ENCODE measurements at regions not wholly inside any gene's neighbourhood (a gene's known extent, or its start where the extent isn't known, plus 50 kb on each side); places are given as distances from the start of the nearest gene placed in this dataset.

GRCh38 chr1:175824079-175824478 lies 80.7 kb upstream of the TNR start:
- no peaks in the 10 kb centered on the region for H3K9me3 ChIP-seq (ENCODE audit: control insufficient read depth, insufficient read depth, low read depth, low read length)
- ChIA-PET POLR2A (no interaction called here), CTCF (interaction anchor here (1.0 kb wide), 2 partner anchors 9 to 78 kb away, joined by 3 to 4 read pairs; no protein-coding TSS in a partner anchor)
- no peak for TF ChIP-seq ZNF202 (tag by site-specific recombination; IDR thresholded peaks at IDR 0.05; ENCODE audit: borderline replicate concordance)
- TF ChIP-seq ZNF549 (tag by site-specific recombination; IDR thresholded peaks at IDR 0.05) = no peak
- TF ChIP-seq, protein P1, sequence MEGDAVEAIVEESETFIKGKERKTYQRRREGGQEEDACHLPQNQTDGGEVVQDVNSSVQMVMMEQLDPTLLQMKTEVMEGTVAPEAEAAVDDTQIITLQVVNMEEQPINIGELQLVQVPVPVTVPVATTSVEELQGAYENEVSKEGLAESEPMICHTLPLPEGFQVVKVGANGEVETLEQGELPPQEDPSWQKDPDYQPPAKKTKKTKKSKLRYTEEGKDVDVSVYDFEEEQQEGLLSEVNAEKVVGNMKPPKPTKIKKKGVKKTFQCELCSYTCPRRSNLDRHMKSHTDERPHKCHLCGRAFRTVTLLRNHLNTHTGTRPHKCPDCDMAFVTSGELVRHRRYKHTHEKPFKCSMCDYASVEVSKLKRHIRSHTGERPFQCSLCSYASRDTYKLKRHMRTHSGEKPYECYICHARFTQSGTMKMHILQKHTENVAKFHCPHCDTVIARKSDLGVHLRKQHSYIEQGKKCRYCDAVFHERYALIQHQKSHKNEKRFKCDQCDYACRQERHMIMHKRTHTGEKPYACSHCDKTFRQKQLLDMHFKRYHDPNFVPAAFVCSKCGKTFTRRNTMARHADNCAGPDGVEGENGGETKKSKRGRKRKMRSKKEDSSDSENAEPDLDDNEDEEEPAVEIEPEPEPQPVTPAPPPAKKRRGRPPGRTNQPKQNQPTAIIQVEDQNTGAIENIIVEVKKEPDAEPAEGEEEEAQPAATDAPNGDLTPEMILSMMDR (tag by site-specific recombination; IDR thresholded peaks at IDR 0.05) = 0 out of 2 replicates have a peak, but pooled peaks have one; percentile 16
- H3K27ac ChIP-seq (ENCODE audit: extremely low read depth, low read depth, low read length) = no peak overlapping the region
- no peaks in the 10 kb centered on the region for H3K4me1 ChIP-seq (ENCODE audit: control insufficient read depth, insufficient read depth, low read length)
- H3K36me3 ChIP-seq (ENCODE audit: control insufficient read depth in 2 of 2, insufficient read depth in 1 of 2, low read length in 2 of 2) = no peaks in the 10 kb centered on the region
- no peak overlapping the region for H3K4me3 ChIP-seq (ENCODE audit: low read depth, low read length)

GRCh38 chr1:175823406-175823805 lies 80.0 kb upstream of the TNR start:
- ChIA-PET POLR2A (no interaction called here), CTCF (interaction anchor here (1.0 kb wide), 2 partner anchors 8 to 77 kb away, joined by 3 to 4 read pairs; no protein-coding TSS in a partner anchor)
- no peak overlapping the region for H3K27ac ChIP-seq (ENCODE audit: extremely low read depth, low read depth, low read length)
- TF ChIP-seq EGR2 (tag by site-specific recombination; IDR thresholded peaks at IDR 0.05; ENCODE audit: low read depth) (no peak), ZNF10 (tag by site-specific recombination; IDR thresholded peaks at IDR 0.05) (no peak)
- no peaks in the 10 kb centered on the region for H3K9me3 ChIP-seq (ENCODE audit: control insufficient read depth, insufficient read depth, low read depth, low read length)
- no peaks in the 10 kb centered on the region for H3K36me3 ChIP-seq (ENCODE audit: control insufficient read depth in 2 of 2, insufficient read depth in 1 of 2, low read length in 2 of 2)
- H3K4me1 ChIP-seq (ENCODE audit: control insufficient read depth, insufficient read depth, low read length) = no peaks in the 10 kb centered on the region
- H3K4me3 ChIP-seq (ENCODE audit: low read depth, low read length) = no peak overlapping the region

DNA sequence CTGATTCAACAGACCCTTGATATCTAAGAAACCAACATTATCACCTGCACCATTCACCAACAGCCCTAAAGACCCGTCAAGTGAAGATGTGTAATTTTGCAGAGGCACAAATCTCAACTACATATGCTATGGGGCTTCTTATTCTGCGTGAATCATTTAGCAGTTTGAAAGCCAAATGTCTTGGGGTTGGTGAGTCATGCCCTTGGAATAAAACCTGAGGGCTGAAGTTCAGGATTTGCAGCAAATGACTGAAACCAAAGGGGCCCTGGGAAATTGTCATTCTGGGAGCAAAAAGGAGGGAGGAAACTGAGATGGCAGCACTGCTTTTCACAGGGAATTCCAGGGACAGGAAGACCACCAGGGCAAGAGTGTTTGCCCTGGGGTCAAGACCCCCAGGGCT lies 79.2 kb upstream of the TNR start:
- ChIA-PET POLR2A (no interaction called here), CTCF (no interaction called here)
- no peak for TF ChIP-seq ZNF133 (tag by site-specific recombination; IDR thresholded peaks at IDR 0.05)
- TF ChIP-seq ZNF362 (tag by site-specific recombination; IDR thresholded peaks at IDR 0.05) = no peak
- TF ChIP-seq ZNF571 (tag by site-specific recombination; IDR thresholded peaks at IDR 0.05) = no peak
- no peak for TF ChIP-seq TRIM28 (IDR thresholded peaks at IDR 0.05; ENCODE audit: borderline replicate concordance, low read length)
- TF ChIP-seq ZNF324 (tag by site-specific recombination; IDR thresholded peaks at IDR 0.05) = no peak
- TF ChIP-seq ZNF394 (tag by site-specific recombination; IDR thresholded peaks at IDR 0.05; ENCODE audit: borderline replicate concordance) = no peak
- TF ChIP-seq, protein P2, sequence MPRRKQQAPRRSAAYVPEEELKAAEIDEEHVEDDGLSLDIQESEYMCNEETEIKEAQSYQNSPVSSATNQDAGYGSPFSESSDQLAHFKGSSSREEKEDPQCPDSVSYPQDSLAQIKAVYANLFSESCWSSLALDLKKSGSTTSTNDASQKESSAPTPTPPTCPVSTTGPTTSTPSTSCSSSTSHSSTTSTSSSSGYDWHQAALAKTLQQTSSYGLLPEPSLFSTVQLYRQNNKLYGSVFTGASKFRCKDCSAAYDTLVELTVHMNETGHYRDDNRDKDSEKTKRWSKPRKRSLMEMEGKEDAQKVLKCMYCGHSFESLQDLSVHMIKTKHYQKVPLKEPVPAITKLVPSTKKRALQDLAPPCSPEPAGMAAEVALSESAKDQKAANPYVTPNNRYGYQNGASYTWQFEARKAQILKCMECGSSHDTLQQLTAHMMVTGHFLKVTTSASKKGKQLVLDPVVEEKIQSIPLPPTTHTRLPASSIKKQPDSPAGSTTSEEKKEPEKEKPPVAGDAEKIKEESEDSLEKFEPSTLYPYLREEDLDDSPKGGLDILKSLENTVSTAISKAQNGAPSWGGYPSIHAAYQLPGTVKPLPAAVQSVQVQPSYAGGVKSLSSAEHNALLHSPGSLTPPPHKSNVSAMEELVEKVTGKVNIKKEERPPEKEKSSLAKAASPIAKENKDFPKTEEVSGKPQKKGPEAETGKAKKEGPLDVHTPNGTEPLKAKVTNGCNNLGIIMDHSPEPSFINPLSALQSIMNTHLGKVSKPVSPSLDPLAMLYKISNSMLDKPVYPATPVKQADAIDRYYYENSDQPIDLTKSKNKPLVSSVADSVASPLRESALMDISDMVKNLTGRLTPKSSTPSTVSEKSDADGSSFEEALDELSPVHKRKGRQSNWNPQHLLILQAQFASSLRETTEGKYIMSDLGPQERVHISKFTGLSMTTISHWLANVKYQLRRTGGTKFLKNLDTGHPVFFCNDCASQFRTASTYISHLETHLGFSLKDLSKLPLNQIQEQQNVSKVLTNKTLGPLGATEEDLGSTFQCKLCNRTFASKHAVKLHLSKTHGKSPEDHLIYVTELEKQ (tag by site-specific recombination; IDR thresholded peaks at IDR 0.05; ENCODE audit: borderline replicate concordance) = no peak
- Histone ChIP-seq H3K4me1 (ENCODE audit: control insufficient read depth, insufficient read depth, low read length) (no peaks in the 10 kb centered on the region), H3K4me3 (ENCODE audit: low read depth, low read length) (no peak overlapping the region), H3K36me3 (ENCODE audit: control insufficient read depth in 2 of 2, insufficient read depth in 1 of 2, low read length in 2 of 2) (no peaks in the 10 kb centered on the region), H3K9me3 (ENCODE audit: control insufficient read depth, insufficient read depth, low read depth, low read length) (no peaks in the 10 kb centered on the region), H3K27ac (ENCODE audit: extremely low read depth, low read depth, low read length) (no peak overlapping the region)
